Activated B cell treated with CpG ODN at 0.5 μM for 24 hours (primary cell): ENCODE measurements at regions not wholly inside any gene's neighbourhood (a gene's known extent, or its start where the extent isn't known, plus 50 kb on each side); places are given as distances from the start of the nearest gene placed in this dataset.

Experiments
- ATAC-seq: fragments of 200-7000 bp; cut with Tn5 transposase; one replicate; pipeline ENCODE4 v1.10.0; 2021; ENCODE audit warnings: low read depth, mild to moderate bottlenecking, moderate library complexity
- CTCF ChIA-PET: fragments of 350-600 bp; sonication (Branson Sonifier 250); formaldehyde crosslinking; loops from one replicate; lab custom pipeline; 2021; ENCODE audit warnings: antibody characterized with exemption; lab: Charles Lee
- POLR2A ChIA-PET: fragments of 350-600 bp; sonication (Branson Sonifier 250); formaldehyde crosslinking; loops from one replicate; lab custom pipeline; 2021; ENCODE audit warnings: antibody characterized with exemption; lab: Charles Lee
- DNase-seq: peaks from one replicate; pipeline ENCODE4 v3.0.0; 2022
- H3K27ac Mint-ChIP-seq: one replicate; pipeline ENCODE4 v1.8.0; 2020; ENCODE audit warnings: mixed read lengths
- H3K27me3 Mint-ChIP-seq: one replicate; pipeline ENCODE4 v1.8.0; 2021; ENCODE audit warnings: mixed read lengths
- H3K36me3 Mint-ChIP-seq: one replicate; pipeline ENCODE4 v1.8.0; 2021; ENCODE audit warnings: low read depth, mixed read lengths
- H3K4me1 Mint-ChIP-seq: one replicate; pipeline ENCODE4 v1.8.0; 2021; ENCODE audit warnings: mixed read lengths
- H3K4me3 Mint-ChIP-seq: one replicate; pipeline ENCODE4 v1.8.0; 2020; ENCODE audit warnings: mild to moderate bottlenecking, mixed read lengths
- H3K9me3 Mint-ChIP-seq: one replicate; pipeline ENCODE4 v1.8.0; 2020; ENCODE audit warnings: mixed read lengths
- intact Hi-C: fragments of 100-400 bp; cut with micrococcal nuclease; formaldehyde crosslinking; loops from one replicate; pipeline ENCODE4 v1.15.1; 2024
- TF ChIP-seq, protein P1 (sequence below): fragments of 200-600 bp; IDR thresholded peaks from one replicate; pipeline ENCODE4 v1.8.0; 2022; ENCODE audit warnings: antibody characterized with exemption, mild to moderate bottlenecking

- TF ChIP-seq, protein P1, sequence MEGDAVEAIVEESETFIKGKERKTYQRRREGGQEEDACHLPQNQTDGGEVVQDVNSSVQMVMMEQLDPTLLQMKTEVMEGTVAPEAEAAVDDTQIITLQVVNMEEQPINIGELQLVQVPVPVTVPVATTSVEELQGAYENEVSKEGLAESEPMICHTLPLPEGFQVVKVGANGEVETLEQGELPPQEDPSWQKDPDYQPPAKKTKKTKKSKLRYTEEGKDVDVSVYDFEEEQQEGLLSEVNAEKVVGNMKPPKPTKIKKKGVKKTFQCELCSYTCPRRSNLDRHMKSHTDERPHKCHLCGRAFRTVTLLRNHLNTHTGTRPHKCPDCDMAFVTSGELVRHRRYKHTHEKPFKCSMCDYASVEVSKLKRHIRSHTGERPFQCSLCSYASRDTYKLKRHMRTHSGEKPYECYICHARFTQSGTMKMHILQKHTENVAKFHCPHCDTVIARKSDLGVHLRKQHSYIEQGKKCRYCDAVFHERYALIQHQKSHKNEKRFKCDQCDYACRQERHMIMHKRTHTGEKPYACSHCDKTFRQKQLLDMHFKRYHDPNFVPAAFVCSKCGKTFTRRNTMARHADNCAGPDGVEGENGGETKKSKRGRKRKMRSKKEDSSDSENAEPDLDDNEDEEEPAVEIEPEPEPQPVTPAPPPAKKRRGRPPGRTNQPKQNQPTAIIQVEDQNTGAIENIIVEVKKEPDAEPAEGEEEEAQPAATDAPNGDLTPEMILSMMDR, result no peak
- ChIA-PET CTCF (no interaction called here), POLR2A (no interaction called here)
These were observed 231.5 kb downstream of the FAT4 start for GRCh38 chr4:125546272-125546671.

GRCh38 chr4:125547836-125548235 is 233.1 kb downstream of the FAT4 start:
- Mint-ChIP-seq H3K4me3 (no peak overlapping the region), H3K4me1 (no peaks in the 10 kb centered on the region), H3K36me3 (no peaks in the 10 kb centered on the region), H3K27ac (no peak overlapping the region), H3K9me3 (no peaks in the 10 kb centered on the region), H3K27me3 (no peaks in the 10 kb centered on the region)
- intact Hi-C loops, result no loop called here
- DNase-seq (no peak), ATAC-seq (no peak)
- ChIA-PET POLR2A (no interaction called here), CTCF (no interaction called here)
- TF ChIP-seq, protein P1, result no peak

More at GRCh38 chr4:125546272-125546671, 231.5 kb downstream of the FAT4 start:
- ATAC-seq (no peak), DNase-seq (no peak)
- Mint-ChIP-seq H3K9me3 (no peaks in the 10 kb centered on the region), H3K4me1 (no peaks in the 10 kb centered on the region), H3K27ac (no peak overlapping the region), H3K27me3 (no peaks in the 10 kb centered on the region), H3K4me3 (no peak overlapping the region), H3K36me3 (no peaks in the 10 kb centered on the region)
- intact Hi-C loops, result no loop called here

DNA sequence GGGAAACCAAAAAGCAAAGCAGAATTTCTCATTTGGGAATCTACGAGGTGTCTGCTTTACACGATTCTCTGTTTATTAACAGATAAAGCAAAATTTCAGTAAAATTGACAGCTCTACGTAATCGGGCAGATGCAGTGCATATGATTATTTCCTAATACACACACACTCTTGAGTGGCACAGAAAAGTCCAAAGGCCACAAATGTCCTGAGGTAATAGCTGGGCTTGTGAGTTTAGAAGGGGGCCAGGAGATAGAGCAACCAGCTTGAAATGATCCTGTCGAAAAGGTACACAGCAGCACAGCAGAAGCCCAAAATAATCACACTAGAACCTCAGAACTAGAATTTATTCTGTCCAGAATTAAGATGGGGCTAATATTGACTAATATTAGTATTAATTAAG is 236.0 kb downstream of the FAT4 start:
- no peaks in the 10 kb centered on the region for H3K36me3 Mint-ChIP-seq
- CTCF ChIA-PET, result no interaction called here
- no peak for ATAC-seq
- DNase-seq, result no peak
- intact Hi-C loops, result no loop called here
- POLR2A ChIA-PET, result no interaction called here
- TF ChIP-seq, protein P1, result no peak
- no peaks in the 10 kb centered on the region for H3K9me3 Mint-ChIP-seq
- H3K4me1 Mint-ChIP-seq, result no peaks in the 10 kb centered on the region
- no peaks in the 10 kb centered on the region for H3K27me3 Mint-ChIP-seq
- H3K27ac Mint-ChIP-seq, result no peak overlapping the region
- no peak overlapping the region for H3K4me3 Mint-ChIP-seq

DNA sequence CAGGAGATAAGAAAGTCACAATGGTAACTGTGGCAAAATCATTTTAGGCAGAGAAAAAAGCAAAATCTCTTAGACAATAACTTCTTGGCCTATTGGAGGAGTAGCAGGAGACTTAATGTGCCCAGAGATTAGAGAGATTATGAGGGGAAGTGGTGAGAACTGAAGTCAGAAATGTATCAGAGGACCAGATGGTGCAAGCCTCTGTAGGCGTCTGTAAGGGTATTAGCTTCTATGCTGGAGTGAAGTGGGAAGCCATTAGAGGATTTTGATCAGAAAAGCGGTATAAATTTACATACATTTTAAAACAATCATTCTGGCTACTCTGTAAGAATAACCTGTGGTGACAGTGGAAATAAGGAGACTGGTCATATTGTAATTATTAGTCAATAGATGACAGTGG is 236.7 kb downstream of the FAT4 start:
- TF ChIP-seq, protein P1, result no peak
- Mint-ChIP-seq H3K27ac (no peak overlapping the region), H3K4me1 (no peaks in the 10 kb centered on the region), H3K9me3 (peaks cover 2% of the 10 kb centered on the region), H3K4me3 (no peak overlapping the region), H3K36me3 (no peaks in the 10 kb centered on the region), H3K27me3 (no peaks in the 10 kb centered on the region)
- DNase-seq, result no peak
- no peak for ATAC-seq
- ChIA-PET POLR2A (no interaction called here), CTCF (no interaction called here)
- intact Hi-C loops, result no loop called here

DNA sequence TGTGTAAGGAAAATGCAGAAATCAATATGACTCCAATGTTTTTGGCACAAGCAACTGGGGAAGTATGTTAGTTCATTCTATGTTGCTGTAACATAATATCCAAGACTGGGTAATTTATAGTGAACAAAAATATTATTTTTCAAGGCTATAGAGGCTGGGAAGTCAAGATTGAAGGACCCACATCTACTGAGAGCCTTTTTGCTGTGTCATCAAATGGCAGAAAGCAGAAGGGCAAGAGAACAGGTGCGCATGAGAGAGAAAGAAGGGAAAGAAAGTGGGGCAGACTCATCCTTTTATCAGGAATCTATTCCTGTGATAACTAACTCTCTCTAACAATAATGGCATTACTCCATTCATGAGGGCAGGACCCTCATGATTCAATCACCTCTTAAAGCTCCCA is 237.2 kb downstream of the FAT4 start:
- Mint-ChIP-seq H3K4me3 (no peak overlapping the region), H3K4me1 (no peaks in the 10 kb centered on the region), H3K27me3 (no peaks in the 10 kb centered on the region), H3K36me3 (no peaks in the 10 kb centered on the region), H3K9me3 (peaks cover 6% of the 10 kb centered on the region), H3K27ac (no peak overlapping the region)
- DNase-seq, result no peak
- POLR2A ChIA-PET, result no interaction called here
- CTCF ChIA-PET, result no interaction called here
- intact Hi-C loops, result no loop called here
- no peak for ATAC-seq
- TF ChIP-seq, protein P1, result no peak
